Islet of Langerhans (tissue), 1 donor: ENCODE measurements at regions not wholly inside any gene's neighbourhood (a gene's known extent, or its start where the extent isn't known, plus 50 kb on each side); places are given as distances from the start of the nearest gene placed in this dataset.
"Not testable (repeated sequence)": the region's sequence is repeated elsewhere in the genome, so short reads cannot be mapped to it uniquely, and the experiment has no call there.

Source experiments
- FAIRE-seq: peaks from one replicate; lab custom pipeline; 2011; peaks lifted over from hg19 to GRCh38; lab: Jason Lieb, UNC

DNA sequence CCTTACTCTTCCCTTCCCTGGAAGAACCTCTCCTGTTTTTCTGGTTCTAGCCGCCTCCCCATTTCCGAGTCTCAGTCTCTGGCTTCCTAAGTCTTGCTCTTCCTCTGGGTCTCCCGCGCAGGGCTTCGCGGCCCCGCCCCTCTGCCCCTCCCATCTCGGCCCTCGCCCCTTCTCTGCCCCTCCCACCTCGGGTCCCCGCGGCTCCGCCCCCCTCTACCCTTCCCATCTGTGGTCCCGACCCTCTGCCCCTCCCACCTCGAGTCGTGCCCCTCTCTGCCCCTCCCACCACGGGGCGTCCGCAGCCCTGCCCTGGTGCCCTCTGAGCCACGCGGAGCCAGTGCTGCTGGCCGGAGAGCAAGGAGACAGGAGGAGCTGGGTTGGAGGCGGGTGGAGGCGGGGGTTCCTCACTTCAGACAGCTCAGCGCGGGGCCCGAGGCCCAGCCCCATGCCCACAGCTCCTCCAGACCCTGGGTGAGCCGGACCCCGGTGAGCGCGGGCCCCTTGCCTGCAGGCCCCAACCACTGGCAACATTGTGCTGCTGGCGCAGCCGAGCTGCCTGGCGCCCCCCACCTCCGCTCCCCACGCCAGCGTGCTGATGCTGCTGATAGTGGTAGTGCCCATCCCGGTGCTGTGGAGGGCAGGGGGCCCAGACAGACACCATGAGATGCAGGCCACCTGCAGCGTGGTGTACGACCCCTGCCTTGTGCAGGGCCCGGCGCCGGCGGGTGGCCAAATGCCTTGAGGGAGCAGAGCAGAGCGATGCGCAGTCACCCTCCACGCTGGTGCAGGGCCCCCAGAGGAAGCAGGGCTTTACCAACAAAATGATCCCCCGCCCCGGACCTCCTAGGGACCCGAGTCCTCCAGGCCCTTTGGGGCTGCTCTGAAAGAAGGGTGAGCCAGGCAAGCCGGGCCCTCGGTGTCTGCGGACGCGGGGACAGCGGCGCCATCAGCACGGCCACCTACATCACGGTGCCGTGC lies 2115.3 kb downstream of the TP53TG3F start:
- no peak for FAIRE-seq

DNA sequence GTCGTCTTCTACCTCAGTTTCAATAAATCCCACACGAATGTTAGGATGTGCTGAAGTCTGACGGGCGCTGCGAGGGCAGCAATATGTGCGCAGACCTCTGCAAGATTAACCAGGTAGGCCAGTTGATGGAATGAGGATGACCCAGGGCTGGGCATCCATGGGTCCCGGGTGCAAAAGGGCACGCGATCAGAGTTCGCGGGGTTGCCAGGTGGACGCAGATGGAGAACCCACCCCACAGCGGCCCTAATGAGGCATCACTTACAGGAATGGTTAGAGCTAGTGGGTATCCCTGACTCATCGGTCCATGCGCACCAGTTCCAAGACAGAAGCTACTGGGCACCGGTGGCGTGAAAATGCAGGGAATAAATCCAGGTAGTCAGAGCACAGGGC lies 2116.0 kb downstream of the TP53TG3F start:
- FAIRE-seq = no peak

DNA sequence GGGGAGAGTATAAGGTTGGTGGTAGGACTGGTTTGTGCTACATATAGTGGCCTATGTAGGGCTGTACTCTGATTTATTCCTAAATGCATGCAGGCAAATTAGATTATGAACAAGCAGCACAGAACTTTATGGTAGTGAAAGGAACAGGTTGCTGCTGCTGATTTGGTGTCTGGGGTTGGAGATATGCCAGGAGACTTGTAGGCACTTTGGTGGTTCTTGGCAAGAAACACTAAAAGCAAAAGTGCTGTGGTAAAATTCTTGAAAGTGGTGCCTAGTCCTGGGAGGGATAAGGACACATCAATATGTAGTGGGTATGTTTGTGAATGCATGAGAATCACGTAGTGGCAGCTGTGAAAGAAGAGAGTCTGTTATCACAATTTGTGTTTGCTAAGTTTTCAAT lies 2126.0 kb downstream of the TP53TG3F start:
- no peak for FAIRE-seq

DNA sequence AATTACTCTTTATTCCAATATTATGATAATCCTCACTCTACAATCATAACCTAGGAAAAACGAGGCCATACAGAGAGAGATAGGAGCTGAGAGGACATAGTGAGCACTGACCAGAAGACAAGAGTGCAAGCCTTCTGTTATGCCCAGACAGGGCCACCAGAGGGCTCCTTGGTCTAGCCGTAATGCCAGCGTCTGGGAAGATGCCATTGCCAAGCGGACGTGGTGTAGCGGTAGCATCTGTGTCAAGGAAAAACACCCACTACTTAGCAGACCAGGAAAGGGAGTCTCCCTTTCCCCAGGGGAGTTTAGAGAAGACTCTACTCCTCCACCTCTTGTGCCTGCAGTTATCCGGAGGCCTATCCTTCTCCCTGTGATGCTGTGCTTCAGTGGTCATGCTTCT lies 2131.5 kb downstream of the TP53TG3F start:
- FAIRE-seq = not testable (repeated sequence)

DNA sequence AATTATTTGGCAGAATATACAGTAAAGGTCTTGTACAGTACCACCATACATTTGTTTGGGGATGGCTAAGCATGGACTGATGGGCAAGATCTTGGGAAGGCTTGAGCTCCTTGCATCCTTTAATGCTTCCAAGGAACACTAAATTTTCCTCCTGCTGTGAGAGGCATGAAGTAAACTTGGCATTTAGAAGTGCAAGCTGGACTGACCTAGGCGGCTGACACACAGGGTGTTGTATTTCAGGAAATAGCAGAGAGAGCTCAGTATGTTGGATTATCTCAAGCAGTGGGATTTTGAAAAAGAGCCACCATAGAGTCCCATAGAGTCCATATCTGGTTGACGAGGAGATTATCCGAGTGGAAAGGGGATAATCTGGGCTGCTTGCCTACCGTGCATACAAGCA lies 2137.1 kb downstream of the TP53TG3F start:
- FAIRE-seq = no peak

DNA sequence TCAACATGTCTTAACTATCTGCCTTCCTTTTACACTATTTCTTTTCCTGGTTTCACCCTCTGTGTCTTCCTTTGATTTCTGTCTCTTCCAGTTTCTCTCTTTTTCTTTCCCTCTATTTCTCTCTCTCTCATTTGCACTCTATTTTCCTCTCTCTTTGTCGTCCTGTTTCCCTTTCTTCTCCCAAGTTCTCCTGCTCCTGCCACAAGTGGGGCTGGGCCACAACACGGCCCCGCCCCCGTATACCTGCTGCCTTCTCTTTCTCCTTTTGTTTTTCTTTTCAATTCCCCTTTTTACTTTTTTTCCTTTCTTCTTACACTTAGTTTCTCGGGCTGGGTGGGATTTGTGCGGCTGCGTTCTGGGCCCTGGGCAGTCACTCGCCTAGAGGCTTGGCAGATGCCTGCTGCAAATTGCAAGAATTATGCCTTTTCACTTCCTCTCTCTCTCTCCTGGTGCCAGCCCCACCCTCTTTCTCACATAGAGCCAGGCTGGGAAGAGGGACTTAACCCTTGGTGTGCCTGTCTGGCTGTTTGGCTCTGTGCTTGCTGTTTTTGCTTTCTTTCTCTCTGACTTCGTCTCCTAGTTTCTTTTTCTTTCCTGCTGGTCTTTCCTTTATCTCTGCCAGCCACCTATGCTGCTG lies 2139.4 kb downstream of the TP53TG3F start:
- no peak for FAIRE-seq

DNA sequence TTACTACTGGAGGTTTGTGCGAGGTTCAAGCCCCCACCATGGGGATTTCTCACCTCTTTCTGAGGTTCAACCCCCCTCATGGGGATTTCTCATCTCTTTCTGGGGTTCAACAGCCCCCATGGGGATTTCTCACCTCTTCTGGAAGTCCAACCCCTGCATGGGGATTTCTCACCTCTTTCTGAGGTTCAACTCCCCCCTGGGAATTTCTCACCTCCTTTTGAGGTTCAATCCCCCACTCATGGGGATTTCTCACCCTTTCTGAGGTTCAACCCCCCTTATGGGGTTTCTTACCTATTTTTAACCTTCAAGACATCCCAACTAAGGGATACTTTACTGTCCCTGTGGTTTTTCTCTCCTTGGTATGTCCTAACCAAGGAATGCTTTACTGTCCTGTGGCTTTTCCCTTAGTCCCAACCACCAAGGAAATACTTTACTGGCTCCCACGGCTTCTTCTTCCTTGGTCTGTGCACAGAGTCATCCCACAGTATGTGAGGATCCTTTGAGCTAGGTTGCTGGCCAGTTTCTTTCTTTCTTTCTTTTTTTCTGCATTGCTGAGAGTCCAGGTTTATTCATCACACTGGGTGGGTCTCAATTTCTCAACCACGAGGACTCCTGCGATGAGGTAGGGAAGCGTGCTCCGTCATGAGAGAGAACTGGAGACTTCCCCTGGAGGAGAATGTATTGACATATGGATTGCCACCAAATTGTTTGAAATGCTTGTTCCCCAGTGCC lies 2140.2 kb downstream of the TP53TG3F start:
- no peak for FAIRE-seq

DNA sequence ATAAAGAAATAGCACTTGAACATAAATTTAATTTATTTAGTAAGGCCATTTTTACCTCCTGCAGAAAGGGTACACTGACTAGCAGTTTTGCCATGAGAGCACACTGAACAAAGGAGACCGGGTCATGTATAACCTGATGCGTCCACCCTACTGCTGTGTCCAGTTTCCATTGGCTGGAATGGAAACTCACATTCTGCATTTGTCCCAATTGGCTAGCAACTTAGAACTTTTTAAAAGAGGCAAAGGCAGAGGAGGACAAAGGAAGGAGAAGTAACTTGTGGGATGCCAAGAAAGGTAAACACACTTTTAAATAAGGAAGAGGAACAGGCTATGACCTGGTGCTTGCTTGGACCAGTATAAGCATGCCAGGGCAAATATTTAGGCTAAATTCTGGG lies 2140.7 kb downstream of the TP53TG3F start:
- FAIRE-seq = not testable (repeated sequence)

DNA sequence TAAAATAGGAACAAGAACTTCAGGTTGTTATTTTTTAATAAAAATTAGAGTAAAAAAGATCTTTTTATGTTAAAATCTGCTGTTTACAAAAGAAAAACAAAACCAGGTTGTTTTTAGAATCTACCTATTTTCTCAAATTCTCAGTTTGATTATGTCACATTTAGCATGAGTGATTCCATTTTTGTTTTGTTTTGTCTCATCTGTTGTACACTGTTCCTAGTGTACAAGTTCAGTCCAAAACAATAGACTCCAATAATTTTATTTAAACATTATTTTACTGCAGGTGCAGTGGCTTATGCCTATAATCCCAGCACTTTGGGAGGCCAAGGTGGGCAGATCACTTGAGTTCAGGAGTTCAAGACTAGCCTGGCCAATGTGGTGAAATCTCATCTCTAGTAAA lies 2142.7 kb downstream of the TP53TG3F start:
- FAIRE-seq = no peak

DNA sequence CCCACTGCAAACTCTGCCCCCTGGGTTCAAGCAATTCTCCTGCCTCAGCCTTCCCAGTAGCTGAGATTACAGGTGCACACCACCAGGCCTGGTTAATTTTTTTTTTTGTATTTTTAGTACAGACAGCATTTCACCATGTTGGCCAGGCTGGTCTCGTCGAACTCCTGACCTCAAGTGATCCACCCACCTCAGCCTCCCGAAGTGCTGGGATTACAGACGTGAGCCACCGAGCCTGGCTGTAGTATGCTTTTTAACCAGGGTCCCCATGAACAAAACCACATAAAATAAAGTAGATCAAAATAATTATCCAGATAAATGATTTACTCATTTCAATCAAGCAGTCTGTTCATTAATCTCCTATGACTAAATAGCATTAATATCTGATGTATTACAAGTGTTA lies 2144.0 kb downstream of the TP53TG3F start:
- not testable (repeated sequence) for FAIRE-seq

DNA sequence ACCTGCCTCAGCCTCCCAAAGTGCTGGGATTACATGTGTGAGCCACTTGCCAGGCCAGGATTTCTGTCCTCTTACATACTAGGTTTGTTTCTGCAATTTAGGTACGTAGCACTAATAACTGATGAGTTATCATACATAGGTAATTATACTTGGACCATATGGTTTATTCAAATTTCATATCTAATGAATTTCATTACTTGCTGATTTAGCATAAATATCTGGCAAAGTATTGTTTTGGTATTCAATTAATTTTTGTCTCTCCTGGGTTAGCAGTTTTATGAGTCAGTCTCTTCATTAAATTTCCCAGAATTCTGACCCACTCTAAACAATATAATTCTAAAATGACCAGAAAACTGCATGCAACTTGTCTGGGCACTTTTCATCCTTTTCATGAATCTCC lies 2146.5 kb downstream of the TP53TG3F start:
- no peak for FAIRE-seq

DNA sequence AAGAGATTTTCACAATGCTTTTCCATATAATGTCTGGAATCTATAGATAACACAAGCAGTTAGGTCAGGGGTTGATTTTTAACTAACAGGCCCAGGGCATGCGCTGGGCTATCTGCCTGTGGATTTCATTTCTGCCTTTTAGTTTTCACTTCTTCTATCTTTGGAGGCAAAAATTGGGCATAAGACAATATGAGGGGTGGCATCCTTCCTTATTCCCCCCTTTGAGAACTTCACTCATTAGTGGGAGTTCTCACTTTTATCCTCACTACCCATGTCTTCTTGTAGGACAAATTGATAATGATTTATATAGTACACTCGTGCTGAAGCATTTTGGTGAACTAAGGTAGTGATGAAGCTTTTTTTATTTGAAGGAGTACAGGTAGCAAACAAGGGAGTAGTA lies 2155.5 kb downstream of the TP53TG3F start:
- not testable (repeated sequence) for FAIRE-seq

DNA sequence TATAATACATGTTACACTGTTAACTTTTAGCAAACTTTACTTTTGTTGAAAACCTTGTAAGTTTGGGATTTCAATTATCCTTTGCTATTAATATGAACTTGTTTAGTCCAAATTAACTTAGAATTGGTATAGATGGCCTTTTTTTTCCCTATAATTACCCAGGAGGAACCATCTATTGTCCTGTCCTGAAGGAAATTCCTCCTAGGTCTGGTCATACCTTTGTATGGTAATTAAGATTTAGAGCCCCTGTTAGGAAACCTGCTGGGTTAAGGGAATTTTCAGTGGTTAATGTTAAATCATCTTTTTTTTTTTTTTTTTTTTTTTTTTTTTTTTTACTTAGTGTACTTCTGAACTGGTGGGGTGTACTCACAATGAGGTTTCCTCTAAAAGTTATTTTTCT lies 2159.8 kb downstream of the TP53TG3F start:
- FAIRE-seq = not testable (repeated sequence)

DNA sequence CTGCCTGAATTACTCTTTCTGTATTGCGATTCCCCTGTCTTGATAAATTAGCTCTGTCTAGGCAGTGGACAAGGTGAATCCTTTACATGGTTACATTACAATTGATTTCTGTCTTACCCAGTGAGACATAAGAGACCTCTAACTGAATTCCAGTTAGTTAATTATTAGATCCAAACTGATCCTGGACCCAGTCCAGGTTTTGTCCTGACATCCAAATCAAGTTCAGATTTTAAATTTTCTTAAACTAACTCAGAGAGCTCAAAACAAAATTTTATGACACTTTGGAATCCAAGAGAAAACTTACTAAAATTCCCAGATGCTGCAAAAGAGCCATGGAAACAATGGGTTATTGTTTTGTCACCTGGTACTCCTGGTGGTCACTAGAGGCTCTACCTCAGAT lies 2166.6 kb downstream of the TP53TG3F start:
- no peak for FAIRE-seq

DNA sequence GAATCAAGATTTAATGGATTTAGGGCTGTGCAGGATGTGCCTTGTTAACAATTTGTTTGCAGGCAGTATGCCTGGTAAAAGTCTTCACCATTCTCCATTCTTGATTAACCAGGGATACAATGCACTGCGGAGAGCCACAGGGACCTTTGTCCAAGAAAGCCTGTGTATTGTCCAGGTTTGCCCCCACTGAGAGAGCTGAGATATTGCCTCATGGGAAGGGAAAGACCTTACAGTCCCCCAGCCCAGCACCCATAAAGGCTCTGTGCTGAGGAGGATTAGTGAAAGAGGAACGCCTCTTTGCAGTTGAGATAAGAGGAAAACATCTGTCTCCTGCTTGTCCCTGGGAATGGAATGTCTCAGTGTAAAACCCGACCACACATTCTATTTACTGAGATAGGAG lies 2169.6 kb downstream of the TP53TG3F start:
- no peak for FAIRE-seq

DNA sequence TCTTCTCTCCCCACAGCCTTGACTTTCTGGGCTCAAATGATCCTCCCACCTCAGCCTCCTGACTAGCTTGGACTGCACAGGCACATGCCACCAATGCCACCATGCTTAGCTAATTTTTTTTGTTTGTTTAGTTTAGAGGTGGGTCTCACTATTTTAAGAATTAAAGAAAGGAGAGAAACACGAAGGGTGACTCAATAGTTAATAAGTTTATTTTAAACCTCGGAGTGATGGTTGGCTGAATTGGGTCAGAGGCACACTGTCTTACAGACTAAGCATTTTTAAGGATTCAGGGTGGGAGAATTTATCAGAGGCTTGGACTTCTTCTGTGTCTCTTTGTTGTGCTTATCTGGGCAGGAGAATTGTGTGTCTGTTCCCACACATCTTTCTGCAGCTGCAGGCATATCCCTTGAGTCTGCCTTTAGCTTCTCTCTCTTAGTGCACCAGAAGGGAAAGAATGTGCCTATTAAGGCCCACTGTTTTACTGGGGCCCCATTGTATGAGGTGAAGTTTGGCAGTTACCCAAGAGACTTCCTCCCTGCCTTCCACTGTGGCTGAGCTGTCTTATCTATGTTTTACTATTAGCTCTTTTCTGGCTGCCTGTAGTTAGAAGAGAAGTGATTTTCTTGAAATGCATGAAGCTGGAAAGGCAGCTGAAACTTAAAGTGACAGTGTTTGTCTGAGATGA lies 2172.0 kb downstream of the TP53TG3F start:
- FAIRE-seq = no peak

DNA sequence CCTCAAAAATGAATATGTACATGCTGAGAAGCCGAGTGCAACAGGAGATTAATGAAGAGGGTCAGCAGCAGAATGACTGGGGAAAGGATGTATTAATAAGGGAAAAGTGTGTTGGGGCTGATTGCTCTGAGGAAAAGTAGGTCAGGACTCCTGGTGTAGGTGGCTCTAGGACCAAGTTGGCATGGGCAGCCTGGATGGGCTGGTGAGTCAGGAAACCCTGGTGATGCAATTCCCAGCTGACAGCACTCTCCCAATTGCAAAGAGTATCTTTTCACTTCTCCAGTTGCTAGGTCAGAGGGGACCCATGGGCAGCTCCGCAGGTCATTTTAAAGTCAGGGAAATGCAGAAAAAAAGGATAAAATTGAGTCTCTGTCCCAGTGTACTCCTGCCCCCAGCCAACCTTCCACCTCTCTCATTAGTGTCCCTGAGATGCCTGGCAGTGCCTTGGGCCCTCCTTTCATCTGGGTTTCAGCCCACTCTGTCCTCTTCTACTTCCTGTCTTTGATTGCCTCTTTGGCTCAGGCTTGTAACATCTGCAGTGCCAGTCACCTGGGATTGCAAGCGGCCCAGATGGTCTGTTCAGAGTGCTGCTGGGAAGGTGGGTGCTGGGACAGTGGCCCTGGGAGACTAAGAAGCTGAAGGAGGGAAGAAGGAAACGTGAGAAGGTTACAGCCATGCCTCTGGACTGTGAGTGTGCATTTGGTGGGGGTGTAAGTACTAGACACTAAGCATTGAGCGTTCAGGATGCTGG lies 2177.2 kb downstream of the TP53TG3F start:
- FAIRE-seq = no peak

DNA sequence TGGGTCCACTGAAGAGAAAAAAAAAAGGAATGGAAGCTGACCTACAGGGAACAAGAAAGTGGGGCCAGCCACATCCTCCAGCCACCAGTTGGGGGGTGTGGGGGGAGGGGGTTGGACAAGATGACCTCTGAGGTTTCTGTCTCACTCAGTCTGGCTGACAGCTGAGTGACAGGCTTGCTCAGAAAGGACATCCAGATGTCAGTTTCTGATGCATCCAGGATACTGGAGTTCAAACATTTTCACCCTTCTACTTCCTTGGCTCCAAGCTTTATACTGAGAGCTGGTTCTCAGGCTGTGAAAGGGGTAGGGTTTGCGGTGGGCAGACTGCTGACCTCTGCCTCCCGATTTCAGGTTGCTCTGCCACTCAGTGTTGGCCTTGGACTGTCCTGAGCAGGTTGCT lies 2178.3 kb downstream of the TP53TG3F start:
- no peak for FAIRE-seq

DNA sequence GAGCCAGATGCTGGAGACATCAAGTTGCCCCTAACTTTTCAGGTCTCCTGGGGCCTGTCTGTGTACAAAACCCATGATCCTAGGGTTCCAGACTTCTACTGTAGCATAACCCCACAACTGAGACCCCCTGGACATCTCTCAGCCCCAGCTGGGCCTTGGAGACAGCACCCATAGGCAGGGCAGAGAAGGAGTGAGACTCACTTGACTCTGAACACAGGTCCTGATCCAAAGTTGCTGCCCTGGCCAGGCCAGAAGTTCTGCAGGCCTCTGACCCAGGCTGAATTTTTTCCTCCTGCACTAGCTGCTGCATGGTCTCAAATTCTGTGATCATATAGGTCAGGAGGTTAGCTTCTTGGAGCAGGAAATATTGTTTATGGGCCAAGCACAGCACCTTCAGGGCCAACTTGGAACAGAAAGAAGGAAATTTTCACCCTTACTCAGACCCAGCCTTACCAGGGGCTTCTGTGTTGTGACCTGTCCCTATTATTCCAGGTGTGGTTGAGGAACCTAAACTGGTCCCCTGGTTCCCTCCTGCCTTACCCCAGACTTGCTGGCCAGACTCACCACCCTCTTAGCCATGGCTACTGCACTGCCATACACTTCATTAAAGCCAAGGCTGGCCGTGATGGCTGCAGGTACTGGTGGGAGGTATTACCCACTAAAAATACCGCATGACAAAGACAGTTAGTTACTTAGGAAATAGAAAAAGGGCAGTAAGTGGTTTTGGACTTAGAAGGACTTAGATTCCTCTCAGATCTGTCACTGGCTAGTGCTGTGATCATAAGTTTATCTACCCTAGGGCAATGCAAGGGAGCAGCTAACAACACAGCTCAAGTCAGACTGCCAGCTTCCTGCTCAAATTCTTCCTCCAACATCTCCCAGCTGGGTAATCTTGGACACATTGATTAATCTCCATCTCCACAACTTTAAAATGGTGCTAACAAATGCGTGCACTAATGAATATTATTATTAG lies 2180.1 kb downstream of the TP53TG3F start:
- no peak for FAIRE-seq

DNA sequence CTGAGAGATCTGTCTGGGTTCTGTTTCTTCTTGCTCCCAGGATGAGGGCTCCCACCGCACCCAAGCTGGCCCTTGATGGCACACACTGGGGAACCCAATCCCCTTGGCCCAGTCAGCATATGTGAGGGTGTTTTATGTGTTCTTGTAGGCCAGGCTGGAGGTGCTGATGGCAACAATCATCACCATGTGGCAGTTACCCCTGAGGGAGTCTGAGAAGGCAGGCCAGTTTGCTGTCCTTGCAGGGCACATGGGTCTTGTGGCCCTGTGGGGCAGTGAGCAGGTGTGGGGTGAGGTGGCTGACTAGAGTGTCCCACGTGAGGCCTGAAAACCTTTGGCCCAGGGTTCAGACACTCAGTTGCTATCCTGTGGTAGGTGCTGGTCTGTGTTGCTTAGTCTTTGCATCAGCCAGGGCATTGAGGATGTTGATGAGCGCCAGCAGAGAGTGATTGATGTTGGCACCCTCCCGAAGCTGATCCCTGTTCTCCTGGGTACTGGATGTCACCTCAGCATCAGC lies 2183.0 kb downstream of the TP53TG3F start:
- FAIRE-seq = no peak
